Spleen (tissue), 11 donors: ENCODE measurements at regions not wholly inside any gene's neighbourhood (a gene's known extent, or its start where the extent isn't known, plus 50 kb on each side); places are given as distances from the start of the nearest gene placed in this dataset.

ENCODE experiments used
- DNase-seq: peaks from one replicate; pipeline ENCODE4 v3.0.0-alpha.2; 2020
- H3K27ac ChIP-seq, 8 donors: fragments of 200-600 bp; sonication (generic) in 7 of 8; 1 replicate in 4 of 8; 2 replicates in 4 of 8; pipeline versions ENCODE4 v1.5.0 to v1.8.0; 2016 to 2021; ENCODE audit warnings: inconsistent platforms in 4 of 8, mild to moderate bottlenecking in 4 of 8, moderate library complexity in 1 of 8
- H3K27me3 ChIP-seq, 7 donors: fragments of 200-600 bp; sonication (generic) in 6 of 7; replicated peaks in 1 of 7; 1 replicate in 4 of 7; 2 replicates in 3 of 7; pipeline versions ENCODE4 v1.5.0 to v1.8.0; 2016 to 2021; ENCODE audit warnings: inconsistent platforms in 3 of 7, mild to moderate bottlenecking in 1 of 7
- H3K36me3 ChIP-seq, 6 donors: fragments of 200-600 bp; sonication (generic) in 5 of 6; 1 replicate in 4 of 6; 2 replicates in 2 of 6; pipeline versions ENCODE4 v1.5.0 to v1.8.0; 2016 to 2021; ENCODE audit warnings: inconsistent platforms in 2 of 6
- H3K4me1 ChIP-seq, 6 donors: fragments of 200-600 bp; sonication (generic) in 5 of 6; 1 replicate in 3 of 6; 2 replicates in 3 of 6; pipeline versions ENCODE4 v1.5.0 to v1.8.0; 2016 to 2021; ENCODE audit warnings: inconsistent platforms in 3 of 6
- H3K4me3 ChIP-seq, 8 donors: fragments of 200-600 bp; sonication (generic) in 7 of 8; 1 replicate in 4 of 8; 2 replicates in 4 of 8; pipeline versions ENCODE4 v1.5.0 to v1.8.0; 2016 to 2021; ENCODE audit warnings: inconsistent platforms in 4 of 8, mild to moderate bottlenecking in 4 of 8, moderate library complexity in 2 of 8
- H3K9me3 ChIP-seq, 8 donors: fragments of 200-600 bp; sonication (generic) in 7 of 8; 1 replicate in 4 of 8; 2 replicates in 4 of 8; pipeline versions ENCODE4 v1.5.0 to v1.8.0; 2016 to 2021; ENCODE audit warnings: inconsistent platforms in 4 of 8
- POLR2A ChIP-seq, 3 donors: fragments of 450-650 bp; IDR thresholded peaks; one replicate each; pipeline ENCODE4 v1.5.1; 2017; ENCODE audit warnings: antibody characterized with exemption in 3 of 3, mild to moderate bottlenecking in 1 of 3
- POLR2AphosphoS5 ChIP-seq, 3 donors: sonication (generic); formaldehyde crosslinking; IDR thresholded peaks; one replicate each; pipeline ENCODE4 v1.5.1; 2017; ENCODE audit warnings: antibody characterized with exemption in 3 of 3
- WGBS, 5 donors: extraction: QIAGEN DNeasy Blood & Tissue Kit in 3 of 5; methylation state at CpG; one replicate each; pipeline versions ENCODE4 v1.1.5 to v1.1.7; 2013 to 2018; 5-methylcytosine and 5-hydroxymethylcytosine counted together
- intact Hi-C: fragments of 100-400 bp; cut with DNase I; formaldehyde crosslinking; loops from one replicate; pipeline ENCODE4 v1.15.0; 2023; ENCODE audit warnings: low total_unique reads
- TF ChIP-seq, protein P1 (sequence below), 11 experiments: fragments of 200-600 bp in 7 of 11; fragments of 450-650 bp in 4 of 11; sonication (generic) in 4 of 11; IDR thresholded peaks in 8 of 11; conservative IDR thresholded peaks in 3 of 11; 1 replicate in 7 of 11; 2 replicates in 4 of 11; pipeline versions ENCODE4 v1.4.0 to v1.8.0; 2016 to 2021; ENCODE audit warnings: antibody characterized with exemption in 11 of 11, inconsistent platforms in 4 of 11, mild to moderate bottlenecking in 1 of 11
- donor health status: healthy with polysubstance abuse.
- donor health status: DM: no; HTN: no; CAD: no; lungs with moderate emphysema.
- donor health status: DM: no; HTN: no; CAD: no.
- donor health status: Bipolar disorder and iron deficiency.
- donor health status: healthy.
- donor health status: DM: no; HTN: no; CAD: no.
- donor health status: DM: yes; HTN: yes; CAD: no.

DNA sequence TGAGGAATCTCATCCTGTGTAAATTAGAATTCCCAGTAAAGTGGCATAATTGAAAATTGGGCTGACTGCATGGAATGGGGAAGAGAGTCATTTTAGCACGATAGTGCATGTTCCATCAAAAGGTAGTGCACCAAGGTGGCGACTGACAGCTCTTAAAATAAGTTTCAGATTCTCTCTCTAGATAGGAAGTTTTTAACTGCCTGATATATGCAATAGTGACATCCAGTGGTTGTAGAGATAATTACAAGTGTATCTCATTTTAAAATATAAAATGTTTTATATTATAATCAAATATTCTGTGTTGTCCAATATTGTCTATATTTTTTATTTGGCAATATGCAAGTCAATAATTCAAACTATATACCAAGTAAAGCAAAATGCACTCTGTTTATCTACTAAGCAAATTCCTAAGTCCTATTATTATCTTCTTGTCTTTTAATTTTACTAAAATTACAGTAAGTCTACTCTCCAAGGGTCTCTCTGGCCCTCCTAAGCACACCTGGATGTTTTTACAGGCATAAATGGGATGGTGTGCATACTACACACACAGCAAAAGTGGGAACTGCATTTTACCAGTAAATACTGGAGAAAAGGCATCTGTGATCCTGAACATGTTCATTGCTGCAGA is 397.7 kb upstream of the HNRNPA3 start:
- Histone ChIP-seq H3K27ac (no peak overlapping the region), H3K4me1 (peaks cover 0 to 24% (median 9%) of the 10 kb centered on the region in 6 donors), H3K36me3 (no peaks in the 10 kb centered on the region), H3K27me3 (no peaks in the 10 kb centered on the region), H3K9me3 (no peaks in the 10 kb centered on the region), H3K4me3 (peak overlapping the region in 1 of 8 donors; percentile 17)
- intact Hi-C loops: loop anchor here (10.0 kb wide), 2 partner anchors 330 to 700 kb away; partner anchors contain the start of gene HOXD10
- 0 to 3% (median 1%) methylated on average over 2 of the region's 2 CpGs for WGBS, 5 donors
- TF ChIP-seq POLR2AphosphoS5 (IDR thresholded peaks at IDR 0.05): no peak
- no peak for TF ChIP-seq POLR2A (IDR thresholded peaks at IDR 0.05)
- TF ChIP-seq, protein P1, sequence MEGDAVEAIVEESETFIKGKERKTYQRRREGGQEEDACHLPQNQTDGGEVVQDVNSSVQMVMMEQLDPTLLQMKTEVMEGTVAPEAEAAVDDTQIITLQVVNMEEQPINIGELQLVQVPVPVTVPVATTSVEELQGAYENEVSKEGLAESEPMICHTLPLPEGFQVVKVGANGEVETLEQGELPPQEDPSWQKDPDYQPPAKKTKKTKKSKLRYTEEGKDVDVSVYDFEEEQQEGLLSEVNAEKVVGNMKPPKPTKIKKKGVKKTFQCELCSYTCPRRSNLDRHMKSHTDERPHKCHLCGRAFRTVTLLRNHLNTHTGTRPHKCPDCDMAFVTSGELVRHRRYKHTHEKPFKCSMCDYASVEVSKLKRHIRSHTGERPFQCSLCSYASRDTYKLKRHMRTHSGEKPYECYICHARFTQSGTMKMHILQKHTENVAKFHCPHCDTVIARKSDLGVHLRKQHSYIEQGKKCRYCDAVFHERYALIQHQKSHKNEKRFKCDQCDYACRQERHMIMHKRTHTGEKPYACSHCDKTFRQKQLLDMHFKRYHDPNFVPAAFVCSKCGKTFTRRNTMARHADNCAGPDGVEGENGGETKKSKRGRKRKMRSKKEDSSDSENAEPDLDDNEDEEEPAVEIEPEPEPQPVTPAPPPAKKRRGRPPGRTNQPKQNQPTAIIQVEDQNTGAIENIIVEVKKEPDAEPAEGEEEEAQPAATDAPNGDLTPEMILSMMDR (IDR thresholded peaks at IDR 0.05 in 8 of 11, conservative IDR thresholded peaks at IDR 0.05 in 3 of 11): peak in 8 of 11 experiments; percentile 36 to 62 (median 56)
- DNase-seq: no peak

DNA sequence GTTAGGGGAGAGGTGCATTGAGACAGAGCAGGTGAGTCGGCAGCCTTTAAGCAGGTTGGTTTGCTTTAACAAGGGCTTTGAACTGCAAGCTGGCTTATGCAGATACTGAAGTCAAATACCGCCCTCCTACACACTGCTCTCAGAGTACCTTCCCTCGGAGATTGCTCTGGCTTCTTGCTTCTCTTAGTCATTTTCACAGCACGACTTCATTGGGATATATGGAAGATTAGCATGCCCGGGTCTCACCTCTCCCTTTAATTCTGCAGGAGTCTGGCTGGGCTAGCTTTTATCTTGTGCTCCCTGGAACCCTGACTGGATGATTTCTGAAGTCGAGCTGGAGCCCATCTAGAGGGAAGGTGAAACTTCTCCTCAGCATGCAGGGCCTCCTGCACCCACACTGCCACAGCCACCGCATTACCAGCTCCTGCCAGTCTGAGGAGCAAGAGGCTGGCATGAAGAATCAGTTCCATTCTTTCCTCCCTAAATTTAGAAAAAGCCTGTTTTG is 395.5 kb upstream of the HNRNPA3 start:
- Histone ChIP-seq H3K27ac (no peak overlapping the region), H3K4me1 (peaks cover 0 to 24% (median 9%) of the 10 kb centered on the region in 6 donors), H3K9me3 (no peaks in the 10 kb centered on the region), H3K27me3 (no peaks in the 10 kb centered on the region), H3K36me3 (no peaks in the 10 kb centered on the region), H3K4me3 (no peak overlapping the region)
- TF ChIP-seq POLR2A (IDR thresholded peaks at IDR 0.05) (no peak), POLR2AphosphoS5 (IDR thresholded peaks at IDR 0.05) (no peak)
- TF ChIP-seq, protein P1 (IDR thresholded peaks at IDR 0.05 in 8 of 11, conservative IDR thresholded peaks at IDR 0.05 in 3 of 11): no peak
- 80 to 91% (median 85%) methylated on average over 7 of the region's 7 CpGs for WGBS, 5 donors
- DNase-seq: no peak
- intact Hi-C loops: loop anchor here (10.0 kb wide), 2 partner anchors 328 to 702 kb away; partner anchors contain the start of gene HOXD10

DNA sequence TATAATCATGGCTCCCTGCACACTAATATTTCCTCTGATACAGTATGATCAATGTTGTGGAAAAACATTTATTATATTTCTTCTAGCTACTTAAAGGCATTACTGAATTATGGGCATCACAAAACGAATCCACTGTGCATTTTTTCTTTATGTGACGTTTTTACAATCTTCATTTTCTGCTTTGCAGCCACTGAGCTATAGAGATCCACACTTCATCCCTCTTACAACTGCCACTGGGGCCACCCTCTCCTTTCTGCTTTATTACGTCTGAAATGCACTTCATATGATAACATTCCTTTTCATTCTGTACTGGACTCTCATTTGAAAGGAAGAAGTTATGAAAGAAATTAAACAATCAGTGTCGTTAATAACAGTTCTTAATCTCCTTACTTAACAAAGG is 394.5 kb upstream of the HNRNPA3 start:
- intact Hi-C loops: loop anchor here (10.0 kb wide), 2 partner anchors 327 to 703 kb away; partner anchors contain the start of gene HOXD10
- 65 to 93% (median 87%) methylated on average over 4 of the region's 4 CpGs for WGBS, 5 donors

DNA sequence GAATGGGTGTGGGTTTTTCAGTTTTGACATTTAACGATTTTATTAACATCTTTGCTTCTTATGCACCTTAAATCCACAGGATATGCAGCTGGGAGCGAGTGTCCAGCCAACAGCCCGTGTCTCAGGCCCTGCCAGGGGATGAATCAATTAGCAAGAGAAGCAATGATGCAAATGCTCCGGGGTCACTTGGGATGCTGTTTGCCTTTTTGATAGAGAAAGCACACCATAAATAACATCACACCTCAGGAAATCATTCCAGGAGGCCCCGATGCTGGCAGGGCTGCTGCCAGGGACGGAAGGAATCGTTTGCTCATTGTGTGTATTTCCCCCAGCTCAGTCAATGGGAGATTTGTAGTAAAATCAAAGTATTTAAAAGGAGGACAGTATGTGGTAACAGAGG is 394.0 kb upstream of the HNRNPA3 start:
- H3K27me3 ChIP-seq: no peaks in the 10 kb centered on the region
- H3K4me3 ChIP-seq: no peak overlapping the region
- TF ChIP-seq POLR2A (IDR thresholded peaks at IDR 0.05): no peak
- no peak for TF ChIP-seq POLR2AphosphoS5 (IDR thresholded peaks at IDR 0.05)
- TF ChIP-seq, protein P1 (IDR thresholded peaks at IDR 0.05 in 8 of 11, conservative IDR thresholded peaks at IDR 0.05 in 3 of 11): no peak
- no peak for DNase-seq
- no peaks in the 10 kb centered on the region for H3K36me3 ChIP-seq
- H3K4me1 ChIP-seq: peaks cover 0 to 18% (median 7%) of the 10 kb centered on the region in 6 donors
- H3K9me3 ChIP-seq: no peaks in the 10 kb centered on the region
- 64 to 80% (median 73%) methylated on average over 7 of the region's 7 CpGs for WGBS, 5 donors
- intact Hi-C loops: loop anchor here (10.0 kb wide), 2 partner anchors 326 to 704 kb away; partner anchors contain the start of gene HOXD10
- H3K27ac ChIP-seq: no peak overlapping the region

More for the DNA sequence above, 394.5 kb upstream of the HNRNPA3 start:
- Histone ChIP-seq H3K4me3 (no peak overlapping the region), H3K9me3 (no peaks in the 10 kb centered on the region), H3K27me3 (no peaks in the 10 kb centered on the region), H3K36me3 (no peaks in the 10 kb centered on the region), H3K4me1 (peaks cover 0 to 23% (median 9%) of the 10 kb centered on the region in 6 donors), H3K27ac (no peak overlapping the region)
- TF ChIP-seq POLR2AphosphoS5 (IDR thresholded peaks at IDR 0.05) (no peak), POLR2A (IDR thresholded peaks at IDR 0.05) (no peak)
- TF ChIP-seq, protein P1 (IDR thresholded peaks at IDR 0.05 in 8 of 11, conservative IDR thresholded peaks at IDR 0.05 in 3 of 11): no peak
- no peak for DNase-seq
